ENCODE measurements at regions not wholly inside any gene's neighbourhood (a gene's known extent, or its start where the extent isn't known, plus 50 kb on each side); places are given as distances from the start of the nearest gene placed in this dataset.
A peak's percentile ranks its signal among the peaks of the same experiment; 100 is the strongest.
"Not testable (repeated sequence)": the region's sequence is repeated elsewhere in the genome, so short reads cannot be mapped to it uniquely, and the experiment has no call there.

- no peak for DNase-seq (ENCODE audit: low read depth in 6 of 9, low spot score in 9 of 9)
- Histone ChIP-seq H3K27me3 (ENCODE audit: control insufficient read depth in 2 of 2, insufficient read depth in 1 of 2, low read length in 1 of 2) (no peaks in the 10 kb centered on the region), H3K9me3 (ENCODE audit: control insufficient read depth in 2 of 2, insufficient read depth in 1 of 2, low read length in 1 of 2) (no peaks in the 10 kb centered on the region), H3K27ac (ENCODE audit: low read depth in 1 of 2, low read length in 1 of 2) (no peak overlapping the region), H3K4me3 (ENCODE audit: low read length in 2 of 2) (no peak overlapping the region), H3K4me1 (ENCODE audit: control insufficient read depth in 2 of 2, insufficient read depth in 2 of 2, low read length in 2 of 2) (no peaks in the 10 kb centered on the region), H3K36me3 (ENCODE audit: control insufficient read depth in 2 of 2, insufficient read depth in 2 of 2, low read length in 1 of 2) (no peaks in the 10 kb centered on the region)
- WGBS, result 95% methylated on average over 5 of the region's 5 CpGs
Observed at GRCh38 chr21:24561291-24561690, 1046.0 kb downstream of the MRPL39 start.

- H3K9me3 ChIP-seq (ENCODE audit: control insufficient read depth in 2 of 2, insufficient read depth in 1 of 2, low read length in 1 of 2), result peaks cover 0 to 12% of the 10 kb centered on the region in 2 donors
- WGBS, result 65% methylated on average over 3 of the region's 3 CpGs
- no peak for DNase-seq (ENCODE audit: low read depth in 6 of 9, low spot score in 9 of 9)
- H3K27me3 ChIP-seq (ENCODE audit: control insufficient read depth in 2 of 2, insufficient read depth in 1 of 2, low read length in 1 of 2), result no peaks in the 10 kb centered on the region
- H3K36me3 ChIP-seq (ENCODE audit: control insufficient read depth in 2 of 2, insufficient read depth in 2 of 2, low read length in 1 of 2), result no peaks in the 10 kb centered on the region
- H3K4me1 ChIP-seq (ENCODE audit: control insufficient read depth in 2 of 2, insufficient read depth in 2 of 2, low read length in 2 of 2), result no peaks in the 10 kb centered on the region
- no peak overlapping the region for H3K27ac ChIP-seq (ENCODE audit: low read depth in 1 of 2, low read length in 1 of 2)
- H3K4me3 ChIP-seq (ENCODE audit: low read length in 2 of 2), result no peak overlapping the region
Observed at GRCh38 chr21:24552491-24552890, 1054.8 kb downstream of the MRPL39 start.

- WGBS, result 82% methylated on average over 4 of the region's 4 CpGs
- no peaks in the 10 kb centered on the region for H3K9me3 ChIP-seq (ENCODE audit: control insufficient read depth in 2 of 2, insufficient read depth in 1 of 2, low read length in 1 of 2)
- no peaks in the 10 kb centered on the region for H3K27me3 ChIP-seq (ENCODE audit: control insufficient read depth in 2 of 2, insufficient read depth in 1 of 2, low read length in 1 of 2)
- no peak for DNase-seq (ENCODE audit: low read depth in 6 of 9, low spot score in 9 of 9)
- H3K27ac ChIP-seq (ENCODE audit: low read depth in 1 of 2, low read length in 1 of 2), result no peak overlapping the region
- H3K4me3 ChIP-seq (ENCODE audit: low read length in 2 of 2), result no peak overlapping the region
- H3K36me3 ChIP-seq (ENCODE audit: control insufficient read depth in 2 of 2, insufficient read depth in 2 of 2, low read length in 1 of 2), result no peaks in the 10 kb centered on the region
- no peaks in the 10 kb centered on the region for H3K4me1 ChIP-seq (ENCODE audit: control insufficient read depth in 2 of 2, insufficient read depth in 2 of 2, low read length in 2 of 2)
Observed at GRCh38 chr21:24545807-24546361, 1061.4 kb downstream of the MRPL39 start.

GRCh38 chr21:24514081-24514733 is 1093.1 kb downstream of the MRPL39 start:
- H3K4me1 ChIP-seq (ENCODE audit: control insufficient read depth in 2 of 2, insufficient read depth in 2 of 2, low read length in 2 of 2), result no peaks in the 10 kb centered on the region
- no peaks in the 10 kb centered on the region for H3K36me3 ChIP-seq (ENCODE audit: control insufficient read depth in 2 of 2, insufficient read depth in 2 of 2, low read length in 1 of 2)
- H3K27ac ChIP-seq (ENCODE audit: low read depth in 1 of 2, low read length in 1 of 2), result no peak overlapping the region
- no peaks in the 10 kb centered on the region for H3K27me3 ChIP-seq (ENCODE audit: control insufficient read depth in 2 of 2, insufficient read depth in 1 of 2, low read length in 1 of 2)
- no peaks in the 10 kb centered on the region for H3K9me3 ChIP-seq (ENCODE audit: control insufficient read depth in 2 of 2, insufficient read depth in 1 of 2, low read length in 1 of 2)
- peak in 1 of 9 donors; percentile 3 for DNase-seq (ENCODE audit: low read depth in 6 of 9, low spot score in 9 of 9)
- 49% methylated on average over 6 of the region's 6 CpGs for WGBS
- no peak overlapping the region for H3K4me3 ChIP-seq (ENCODE audit: low read length in 2 of 2)

GRCh38 chr21:24509131-24509530 is 1098.2 kb downstream of the MRPL39 start:
- DNase-seq (ENCODE audit: low read depth in 6 of 9, low spot score in 9 of 9), result no peak
- Histone ChIP-seq H3K4me1 (ENCODE audit: control insufficient read depth in 2 of 2, insufficient read depth in 2 of 2, low read length in 2 of 2) (no peaks in the 10 kb centered on the region), H3K9me3 (ENCODE audit: control insufficient read depth in 2 of 2, insufficient read depth in 1 of 2, low read length in 1 of 2) (no peaks in the 10 kb centered on the region), H3K36me3 (ENCODE audit: control insufficient read depth in 2 of 2, insufficient read depth in 2 of 2, low read length in 1 of 2) (no peaks in the 10 kb centered on the region), H3K4me3 (ENCODE audit: low read length in 2 of 2) (no peak overlapping the region), H3K27me3 (ENCODE audit: control insufficient read depth in 2 of 2, insufficient read depth in 1 of 2, low read length in 1 of 2) (no peaks in the 10 kb centered on the region), H3K27ac (ENCODE audit: low read depth in 1 of 2, low read length in 1 of 2) (no peak overlapping the region)
- 100% methylated on average over 1 of the region's 1 CpG for WGBS

- DNase-seq (ENCODE audit: low read depth in 6 of 9, low spot score in 9 of 9), result no peak
- H3K9me3 ChIP-seq (ENCODE audit: control insufficient read depth in 2 of 2, insufficient read depth in 1 of 2, low read length in 1 of 2), result no peaks in the 10 kb centered on the region
- no peak overlapping the region for H3K27ac ChIP-seq (ENCODE audit: low read depth in 1 of 2, low read length in 1 of 2)
- no peaks in the 10 kb centered on the region for H3K4me1 ChIP-seq (ENCODE audit: control insufficient read depth in 2 of 2, insufficient read depth in 2 of 2, low read length in 2 of 2)
- H3K36me3 ChIP-seq (ENCODE audit: control insufficient read depth in 2 of 2, insufficient read depth in 2 of 2, low read length in 1 of 2), result no peaks in the 10 kb centered on the region
- no peak overlapping the region for H3K4me3 ChIP-seq (ENCODE audit: low read length in 2 of 2)
- WGBS, result 94% methylated on average over 1 of the region's 1 CpG
- H3K27me3 ChIP-seq (ENCODE audit: control insufficient read depth in 2 of 2, insufficient read depth in 1 of 2, low read length in 1 of 2), result no peaks in the 10 kb centered on the region
Observed at GRCh38 chr21:24486973-24487372, 1120.3 kb downstream of the MRPL39 start.

GRCh38 chr21:24483361-24483760 is 1123.9 kb downstream of the MRPL39 start:
- H3K4me1 ChIP-seq (ENCODE audit: control insufficient read depth in 2 of 2, insufficient read depth in 2 of 2, low read length in 2 of 2); H3K9me3 ChIP-seq (ENCODE audit: control insufficient read depth in 2 of 2, insufficient read depth in 1 of 2, low read length in 1 of 2); H3K36me3 ChIP-seq (ENCODE audit: control insufficient read depth in 2 of 2, insufficient read depth in 2 of 2, low read length in 1 of 2); DNase-seq (ENCODE audit: low read depth in 6 of 9, low spot score in 9 of 9); H3K27ac ChIP-seq (ENCODE audit: low read depth in 1 of 2, low read length in 1 of 2); H3K4me3 ChIP-seq (ENCODE audit: low read length in 2 of 2); H3K27me3 ChIP-seq (ENCODE audit: control insufficient read depth in 2 of 2, insufficient read depth in 1 of 2, low read length in 1 of 2): not testable (repeated sequence)
- WGBS, result 98% methylated on average over 1 of the region's 1 CpG

- Histone ChIP-seq H3K27ac (ENCODE audit: low read depth in 1 of 2, low read length in 1 of 2) (no peak overlapping the region), H3K9me3 (ENCODE audit: control insufficient read depth in 2 of 2, insufficient read depth in 1 of 2, low read length in 1 of 2) (no peaks in the 10 kb centered on the region), H3K4me1 (ENCODE audit: control insufficient read depth in 2 of 2, insufficient read depth in 2 of 2, low read length in 2 of 2) (no peaks in the 10 kb centered on the region), H3K4me3 (ENCODE audit: low read length in 2 of 2) (no peak overlapping the region), H3K27me3 (ENCODE audit: control insufficient read depth in 2 of 2, insufficient read depth in 1 of 2, low read length in 1 of 2) (no peaks in the 10 kb centered on the region), H3K36me3 (ENCODE audit: control insufficient read depth in 2 of 2, insufficient read depth in 2 of 2, low read length in 1 of 2) (no peaks in the 10 kb centered on the region)
- WGBS, result 78% methylated on average over 6 of the region's 6 CpGs
- no peak for DNase-seq (ENCODE audit: low read depth in 6 of 9, low spot score in 9 of 9)
Observed at GRCh38 chr21:24470852-24471251, 1136.4 kb downstream of the MRPL39 start.

GRCh38 chr21:24456358-24456757 is 1150.9 kb downstream of the MRPL39 start:
- Histone ChIP-seq H3K27me3 (ENCODE audit: control insufficient read depth in 2 of 2, insufficient read depth in 1 of 2, low read length in 1 of 2) (no peaks in the 10 kb centered on the region), H3K9me3 (ENCODE audit: control insufficient read depth in 2 of 2, insufficient read depth in 1 of 2, low read length in 1 of 2) (no peaks in the 10 kb centered on the region), H3K36me3 (ENCODE audit: control insufficient read depth in 2 of 2, insufficient read depth in 2 of 2, low read length in 1 of 2) (no peaks in the 10 kb centered on the region), H3K4me3 (ENCODE audit: low read length in 2 of 2) (no peak overlapping the region), H3K4me1 (ENCODE audit: control insufficient read depth in 2 of 2, insufficient read depth in 2 of 2, low read length in 2 of 2) (no peaks in the 10 kb centered on the region), H3K27ac (ENCODE audit: low read depth in 1 of 2, low read length in 1 of 2) (no peak overlapping the region)
- DNase-seq (ENCODE audit: low read depth in 6 of 9, low spot score in 9 of 9), result no peak
- 93% methylated on average over 3 of the region's 3 CpGs for WGBS
